AG20443 (cell line): ENCODE measurements at regions not wholly inside any gene's neighbourhood (a gene's known extent, or its start where the extent isn't known, plus 50 kb on each side); places are given as distances from the start of the nearest gene placed in this dataset.

Experiments used
- DNase-seq: peaks from one replicate; pipeline ENCODE4 v3.0.0; 2012; ENCODE audit warnings: low spot score, mixed read lengths

DNA sequence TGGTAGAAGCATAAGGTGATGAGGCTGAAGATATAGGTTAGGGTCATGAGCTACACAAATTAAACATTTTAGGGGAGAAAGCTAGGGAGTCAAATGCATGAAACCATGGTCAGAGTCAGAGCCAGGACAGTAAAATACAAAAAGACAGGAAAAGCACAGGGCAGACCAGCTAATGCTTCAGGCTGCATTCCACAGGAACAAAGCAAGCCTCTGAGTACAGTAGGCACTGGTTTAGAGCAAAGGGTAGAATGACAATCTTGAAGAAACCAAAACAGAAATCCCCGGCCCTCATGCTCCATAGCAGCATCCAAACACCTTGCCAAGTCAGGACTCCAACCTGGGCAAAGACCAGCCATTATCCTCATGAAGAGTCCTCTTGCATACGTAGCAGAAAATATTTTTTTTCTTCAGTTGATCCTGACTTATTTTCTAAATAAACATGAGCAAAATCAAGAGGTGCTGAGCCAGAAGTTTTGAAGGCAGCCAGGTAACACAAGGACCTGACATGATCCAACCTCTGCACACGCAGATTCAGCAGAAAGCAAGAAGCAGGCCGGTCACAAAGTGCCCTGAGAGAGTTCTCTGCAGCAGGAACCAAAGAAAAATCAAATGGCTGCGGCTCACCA is 273.1 kb downstream of the TTLL7 start:
- DNase-seq, result no peak

DNA sequence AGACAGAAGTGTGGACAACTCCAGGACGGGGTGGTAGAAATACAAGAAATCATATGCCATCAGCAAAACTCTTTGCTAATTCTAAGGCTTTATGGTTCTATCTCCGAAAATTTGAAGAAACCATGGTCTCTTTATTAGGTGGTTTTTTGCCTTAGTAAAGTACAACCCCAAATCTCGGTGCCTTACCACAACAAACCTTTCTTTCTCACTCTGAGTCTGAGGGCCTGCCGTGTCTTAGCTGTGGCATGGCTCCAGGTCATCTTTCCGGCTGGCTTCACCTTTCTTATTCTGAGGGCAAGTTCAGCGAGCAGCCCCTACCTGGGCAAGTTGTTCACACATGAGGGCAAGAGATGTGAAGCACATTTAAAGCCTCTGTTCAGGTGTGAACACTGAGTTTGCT is 280.6 kb downstream of the TTLL7 start:
- no peak for DNase-seq

DNA sequence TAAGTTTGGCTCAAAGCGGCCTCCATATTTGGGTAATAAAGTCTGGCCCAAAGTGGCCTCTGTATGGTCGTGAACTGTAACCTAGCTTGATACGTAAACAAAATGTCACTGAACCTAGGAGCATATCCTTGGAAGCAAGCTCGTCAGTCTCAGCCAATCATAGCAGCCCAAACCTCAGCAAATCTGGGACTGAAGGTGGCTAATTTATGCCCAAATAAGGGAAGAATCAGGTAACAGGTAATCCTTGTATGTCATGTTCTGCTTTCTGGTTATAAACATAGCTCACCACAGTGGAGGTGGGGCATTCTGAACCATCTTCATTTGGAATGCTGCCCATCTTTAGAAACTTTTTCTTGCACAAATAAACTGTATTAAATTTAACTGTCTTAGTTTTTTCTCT is 281.1 kb downstream of the TTLL7 start:
- no peak for DNase-seq

DNA sequence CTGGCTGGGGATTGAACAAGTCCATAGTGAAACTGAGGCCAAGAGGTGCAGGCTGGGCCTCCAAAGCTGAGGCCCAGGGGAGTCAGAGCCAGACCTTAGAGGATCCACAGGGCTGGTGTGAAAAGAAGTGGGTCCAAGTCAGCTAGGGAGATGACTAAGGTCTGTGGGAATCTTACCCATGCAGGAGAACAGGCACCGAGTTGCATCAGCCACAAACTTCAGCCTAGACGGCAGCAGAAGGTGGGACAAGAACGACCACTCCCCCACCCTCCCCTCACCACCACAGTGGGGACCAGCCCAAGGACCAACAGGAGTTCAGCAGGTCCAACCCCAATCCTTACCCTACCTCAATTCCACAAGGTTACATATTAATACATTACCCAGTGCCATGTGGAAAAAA is 282.3 kb downstream of the TTLL7 start:
- DNase-seq, result no peak

DNA sequence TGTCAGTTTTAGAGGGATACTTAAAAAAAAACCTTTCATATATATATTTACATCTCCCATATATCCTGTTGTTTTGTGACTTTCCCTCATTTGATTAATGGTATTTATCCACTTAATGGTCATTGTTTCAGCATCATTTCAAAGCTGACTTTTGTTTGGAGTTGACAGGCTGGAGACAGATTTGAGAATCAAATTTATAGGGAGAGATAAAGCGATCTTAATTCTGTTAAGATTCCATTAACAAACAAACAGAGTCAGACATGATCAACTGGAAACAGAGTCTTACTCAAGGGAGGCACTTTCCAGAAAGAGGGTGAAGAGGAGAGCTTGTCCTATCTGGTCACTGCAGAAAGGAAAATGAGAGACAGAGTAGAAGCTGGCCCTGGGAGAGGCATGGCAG is 283.4 kb downstream of the TTLL7 start:
- DNase-seq, result no peak

DNA sequence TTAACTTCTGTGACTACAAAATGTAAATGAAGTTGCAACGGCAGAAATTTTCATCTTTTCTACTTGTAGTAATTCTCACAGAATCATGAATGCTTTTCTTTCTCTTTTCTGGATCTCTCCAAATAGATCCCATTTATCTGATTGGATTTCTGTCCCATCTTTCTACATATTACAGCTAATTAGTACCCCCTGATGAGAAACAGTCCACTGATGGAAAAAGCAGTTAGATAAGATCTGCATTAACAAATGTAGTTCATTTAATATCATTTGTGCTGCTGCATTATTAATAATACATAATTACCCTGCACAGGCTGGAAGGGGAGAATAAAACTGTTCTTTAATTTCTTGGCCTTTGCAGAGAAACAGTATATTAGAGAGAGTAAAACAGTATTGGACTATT is 289.3 kb downstream of the TTLL7 start:
- DNase-seq, result no peak

DNA sequence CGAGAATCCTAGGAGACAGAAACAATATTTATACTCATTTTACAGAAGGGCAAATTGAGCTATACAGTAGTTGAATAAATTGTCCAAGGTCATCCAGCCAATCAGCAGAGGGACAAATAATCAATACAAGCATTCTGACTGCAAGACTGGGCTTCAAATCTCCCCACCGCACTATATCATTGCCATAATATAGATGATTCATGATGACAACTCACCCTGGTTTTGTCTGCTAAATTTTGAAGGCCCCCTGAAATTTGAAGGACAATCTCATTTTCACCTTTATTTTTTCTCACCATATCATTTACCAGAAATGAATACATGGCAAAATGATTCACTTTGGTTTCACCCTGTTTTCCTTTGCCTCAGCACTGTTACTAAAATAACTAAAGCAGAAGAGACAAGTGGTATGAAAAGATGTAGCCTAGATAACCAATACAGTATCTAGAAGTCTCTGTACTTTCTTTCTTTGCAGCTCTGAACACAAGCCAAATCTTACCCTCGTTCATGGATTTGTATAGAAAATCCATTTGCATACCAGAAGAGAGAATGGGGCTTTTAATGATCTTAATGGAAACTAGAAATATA is 292.5 kb downstream of the TTLL7 start:
- DNase-seq, result no peak

DNA sequence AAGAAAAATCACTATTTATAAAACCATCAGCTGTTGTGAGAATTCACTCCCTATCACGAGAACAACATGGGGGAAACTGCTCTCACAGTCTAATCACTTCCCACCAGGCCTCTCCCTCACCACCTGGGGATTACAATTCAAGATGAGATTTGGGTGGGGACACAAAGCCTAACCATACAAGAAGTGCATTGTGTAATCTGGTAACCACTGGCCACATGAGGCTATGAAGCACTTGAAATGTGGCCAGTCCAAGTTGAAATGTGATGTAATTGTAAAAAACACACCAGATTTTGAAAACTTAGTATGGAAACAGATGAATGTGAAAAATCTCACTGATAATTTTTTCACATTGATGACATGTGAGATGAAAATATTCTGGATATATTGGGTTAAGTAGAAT is 293.8 kb downstream of the TTLL7 start:
- peak; percentile 24 for DNase-seq

DNA sequence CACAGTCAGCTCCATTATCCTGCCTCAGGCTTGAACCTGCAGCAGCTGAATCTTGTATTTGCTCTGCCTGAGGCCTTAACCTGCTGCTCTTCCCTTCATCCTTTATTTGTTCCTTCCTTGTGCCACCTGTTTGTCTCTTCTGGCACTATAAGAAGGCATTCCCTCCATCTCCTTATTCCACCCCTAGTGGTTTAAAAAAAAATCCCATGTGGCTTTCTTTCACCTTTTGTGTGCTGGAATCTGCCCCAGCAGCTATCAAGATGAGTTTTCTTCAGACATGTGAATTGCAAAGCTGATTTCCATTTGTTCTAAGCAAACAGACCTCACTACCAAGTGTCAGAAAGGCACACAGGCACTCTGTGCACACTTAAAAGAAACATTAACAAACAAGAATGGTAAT is 294.6 kb downstream of the TTLL7 start:
- DNase-seq, result no peak

DNA sequence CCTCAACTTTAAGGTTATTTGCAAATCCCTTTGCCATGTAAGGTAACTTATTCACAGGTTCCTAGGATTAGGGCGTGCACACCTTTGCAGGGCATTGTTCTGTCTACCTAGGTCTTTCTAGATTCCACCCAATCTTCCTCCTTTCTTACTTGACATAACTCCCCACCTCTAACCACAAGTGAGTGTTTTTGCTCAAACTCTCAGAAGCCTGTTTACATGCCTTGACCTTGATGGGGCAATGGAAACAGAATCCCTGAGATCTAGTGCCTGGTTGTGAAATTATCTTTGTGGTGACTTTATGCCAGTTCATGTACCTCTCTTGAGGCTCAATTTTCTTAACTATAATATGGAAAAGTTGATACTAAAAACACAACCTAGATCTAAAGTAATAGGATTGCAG is 296.6 kb downstream of the TTLL7 start:
- DNase-seq, result no peak

DNA sequence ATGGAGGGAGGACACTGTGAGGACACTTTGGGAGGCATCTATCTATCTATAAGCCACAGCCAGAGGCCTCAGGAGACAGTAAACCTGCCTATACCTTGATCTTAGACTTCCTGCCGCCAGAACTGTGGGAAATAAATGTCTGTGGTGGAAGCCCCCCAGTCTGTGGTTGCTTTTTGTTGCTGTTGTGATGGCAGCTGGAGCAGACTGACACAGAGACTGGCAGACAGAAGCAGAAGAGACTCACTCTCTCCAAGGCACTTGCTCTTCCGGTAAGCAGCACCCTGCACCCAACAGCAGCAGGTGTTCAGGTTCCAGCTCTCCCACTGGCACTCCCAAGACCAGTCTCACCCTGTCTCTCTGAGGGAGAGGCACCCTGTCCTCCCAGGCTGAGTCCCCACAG is 297.6 kb downstream of the TTLL7 start:
- no peak for DNase-seq

DNA sequence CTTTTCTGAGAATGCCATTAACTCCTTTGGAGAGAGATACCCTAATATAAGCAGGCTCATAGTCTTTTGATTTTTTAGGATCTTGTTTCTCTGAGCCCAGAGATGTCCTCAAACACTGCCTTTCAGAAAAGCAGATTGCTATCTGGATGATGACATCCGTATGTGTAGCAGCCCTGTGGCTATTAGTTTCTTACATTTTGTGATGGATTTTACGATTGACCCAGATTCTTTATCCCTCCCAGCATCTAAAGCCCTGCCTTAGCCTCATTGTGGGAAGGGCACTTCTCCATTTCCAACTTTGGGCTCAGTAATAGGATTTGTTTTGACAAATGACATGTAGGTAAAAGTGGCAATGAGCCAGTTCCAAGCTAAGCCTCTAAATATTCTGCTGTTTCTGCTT is 300.3 kb downstream of the TTLL7 start:
- no peak for DNase-seq

DNA sequence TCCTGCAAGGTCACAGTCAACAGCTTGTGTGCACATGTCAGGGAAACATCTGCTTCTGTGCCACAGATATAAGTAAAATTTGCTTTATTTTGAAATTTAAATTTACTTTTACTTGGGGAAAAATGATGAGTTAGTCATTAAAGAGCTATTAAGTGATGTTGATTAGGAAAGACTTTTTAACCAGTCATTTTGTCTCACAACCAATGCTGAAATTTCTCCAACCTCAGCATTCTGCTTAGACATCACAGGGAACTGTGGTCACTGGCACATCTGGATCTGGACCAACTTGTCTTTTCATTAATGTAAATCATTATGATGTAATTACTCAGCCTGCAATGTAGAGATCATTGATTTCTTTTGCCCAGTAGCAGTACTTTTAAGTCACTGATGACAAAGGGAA is 301.0 kb downstream of the TTLL7 start:
- DNase-seq, result no peak

DNA sequence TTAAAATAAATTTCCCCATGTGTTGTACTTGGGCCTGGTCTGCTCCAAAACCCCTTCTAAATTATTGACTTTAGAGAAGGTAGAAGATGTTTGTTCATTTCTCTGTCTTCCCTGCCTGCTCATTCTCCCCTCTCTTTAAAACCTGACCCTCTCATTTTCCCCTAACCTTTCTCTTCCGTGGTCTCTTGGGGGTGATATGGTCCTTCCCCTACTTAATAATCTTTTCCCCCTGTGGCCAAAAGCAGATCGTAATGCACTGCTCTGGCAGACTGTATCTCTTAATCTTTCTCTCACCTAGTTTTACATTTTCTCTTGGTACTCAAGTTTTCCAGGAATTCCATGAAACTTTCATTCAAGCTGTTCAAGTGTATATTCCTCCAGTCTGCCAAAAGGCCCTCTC is 301.7 kb downstream of the TTLL7 start:
- no peak for DNase-seq

DNA sequence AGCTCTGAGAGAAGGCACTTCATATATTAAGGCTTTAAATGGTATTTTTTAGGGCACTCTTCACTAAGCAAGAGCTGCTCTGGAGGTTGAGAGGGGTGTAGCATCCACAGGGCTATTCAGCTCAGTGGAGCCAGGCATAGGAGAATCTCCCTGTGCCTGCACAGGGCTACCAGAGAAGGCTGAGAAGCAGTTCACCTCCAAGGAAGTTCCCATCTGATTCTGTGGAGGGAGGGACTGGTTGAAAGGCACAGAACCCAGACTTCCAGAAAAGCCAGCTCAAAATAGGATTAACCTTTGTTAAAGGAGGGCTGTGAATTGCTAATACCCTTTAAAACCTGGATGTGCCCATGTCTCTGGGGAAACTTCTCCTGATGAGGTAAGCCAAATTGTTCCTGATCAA is 304.5 kb downstream of the TTLL7 start:
- DNase-seq, result no peak

DNA sequence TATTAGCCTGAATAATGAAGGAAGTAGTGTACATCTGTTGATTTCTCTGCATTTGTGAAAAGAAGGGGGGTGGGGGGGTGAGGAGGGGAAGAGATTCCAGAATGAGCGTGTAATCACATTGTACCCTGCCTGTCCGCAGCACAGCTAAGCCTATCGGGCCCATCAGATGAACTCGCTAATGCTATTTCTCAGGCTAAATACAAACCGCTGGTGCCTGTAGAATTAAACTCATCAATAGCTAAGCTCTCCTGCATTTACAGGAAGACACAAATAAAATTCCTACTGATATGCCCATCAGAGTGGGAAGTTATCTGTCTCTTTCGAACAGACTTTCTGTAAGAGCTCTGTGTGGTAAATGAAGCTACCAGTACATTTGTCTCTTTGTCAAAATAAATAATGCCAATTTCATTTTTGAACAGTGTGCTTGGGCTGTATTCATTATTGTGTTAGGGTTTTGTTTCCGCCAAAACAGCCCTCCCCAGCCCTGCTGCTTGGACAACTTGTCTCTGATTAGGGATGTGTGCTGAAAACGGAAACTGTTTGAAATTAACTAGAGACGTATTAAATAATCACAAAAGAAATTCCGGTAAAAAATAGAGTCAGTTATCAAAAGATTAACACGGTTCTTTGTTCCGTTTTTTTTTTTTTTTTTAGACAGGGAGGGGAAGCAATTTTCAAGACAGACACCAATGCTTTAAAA is 305.4 kb downstream of the TTLL7 start:
- peak; percentile 34 for DNase-seq

DNA sequence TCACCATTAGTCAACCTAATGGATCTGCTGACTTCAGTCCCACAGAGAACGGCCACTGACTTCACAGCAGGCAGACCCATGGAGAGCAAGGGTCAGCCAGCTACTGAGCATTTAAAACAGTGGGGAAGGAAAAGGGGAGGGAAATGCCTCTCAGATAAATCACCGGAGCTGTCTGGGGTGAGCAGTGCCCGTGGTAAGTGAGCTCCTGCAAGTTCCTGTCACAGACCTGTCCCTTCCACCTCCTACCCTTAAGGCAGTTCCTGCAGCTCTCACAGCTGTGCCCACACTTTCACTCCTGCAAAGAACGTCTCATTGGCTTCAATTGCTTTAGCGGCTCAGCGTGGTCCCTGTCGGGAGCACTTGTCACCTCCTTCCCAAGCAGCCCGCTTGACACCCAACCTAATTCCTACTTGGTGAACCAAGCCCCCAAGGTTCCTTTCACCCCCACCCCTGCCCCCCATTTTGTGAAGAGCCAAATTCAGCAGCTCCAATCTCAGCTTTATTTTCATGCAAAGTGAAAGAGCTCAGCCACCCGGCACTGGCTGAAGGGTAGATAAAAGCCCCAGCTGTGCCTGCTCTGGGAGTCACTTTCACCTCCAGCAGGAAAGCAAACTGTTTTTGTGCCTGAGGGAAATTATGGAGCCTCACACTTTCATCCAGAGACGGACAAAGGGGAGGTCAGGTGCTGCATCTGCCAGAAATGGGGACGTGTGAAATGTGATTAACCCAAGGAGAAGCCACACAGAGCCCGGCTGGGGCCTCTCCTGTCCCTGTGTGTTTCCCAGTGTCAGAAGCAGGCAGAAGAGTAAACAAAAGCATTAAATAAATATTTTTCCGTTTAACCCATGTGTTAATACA is 306.2 kb downstream of the TTLL7 start:
- DNase-seq, result peak; percentile 24

DNA sequence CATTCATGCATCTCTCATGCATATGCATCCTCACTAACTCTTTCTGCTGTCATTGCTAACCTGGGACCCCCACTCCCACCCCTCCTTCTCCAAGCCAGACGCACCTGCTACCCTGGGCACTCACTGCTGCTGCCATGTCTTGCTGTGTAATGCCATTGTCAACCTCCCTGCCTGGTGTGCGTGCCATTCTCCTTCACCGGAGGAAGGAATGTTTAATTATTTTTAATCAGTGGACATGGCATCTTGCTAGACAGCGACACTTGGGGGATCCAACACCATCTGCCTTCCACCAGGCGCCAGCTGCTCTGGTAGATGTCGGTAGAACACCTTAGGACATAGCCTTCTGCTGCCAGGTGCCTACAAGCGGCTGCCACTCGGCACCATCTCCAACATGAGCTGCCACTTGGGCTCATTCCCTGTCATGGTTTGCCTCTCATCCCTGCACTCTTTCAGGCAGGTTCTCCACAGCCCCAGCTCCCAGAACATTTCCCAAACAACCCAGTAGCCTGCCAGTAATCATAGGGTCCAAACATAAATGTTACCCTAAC is 306.9 kb downstream of the TTLL7 start:
- DNase-seq, result no peak

DNA sequence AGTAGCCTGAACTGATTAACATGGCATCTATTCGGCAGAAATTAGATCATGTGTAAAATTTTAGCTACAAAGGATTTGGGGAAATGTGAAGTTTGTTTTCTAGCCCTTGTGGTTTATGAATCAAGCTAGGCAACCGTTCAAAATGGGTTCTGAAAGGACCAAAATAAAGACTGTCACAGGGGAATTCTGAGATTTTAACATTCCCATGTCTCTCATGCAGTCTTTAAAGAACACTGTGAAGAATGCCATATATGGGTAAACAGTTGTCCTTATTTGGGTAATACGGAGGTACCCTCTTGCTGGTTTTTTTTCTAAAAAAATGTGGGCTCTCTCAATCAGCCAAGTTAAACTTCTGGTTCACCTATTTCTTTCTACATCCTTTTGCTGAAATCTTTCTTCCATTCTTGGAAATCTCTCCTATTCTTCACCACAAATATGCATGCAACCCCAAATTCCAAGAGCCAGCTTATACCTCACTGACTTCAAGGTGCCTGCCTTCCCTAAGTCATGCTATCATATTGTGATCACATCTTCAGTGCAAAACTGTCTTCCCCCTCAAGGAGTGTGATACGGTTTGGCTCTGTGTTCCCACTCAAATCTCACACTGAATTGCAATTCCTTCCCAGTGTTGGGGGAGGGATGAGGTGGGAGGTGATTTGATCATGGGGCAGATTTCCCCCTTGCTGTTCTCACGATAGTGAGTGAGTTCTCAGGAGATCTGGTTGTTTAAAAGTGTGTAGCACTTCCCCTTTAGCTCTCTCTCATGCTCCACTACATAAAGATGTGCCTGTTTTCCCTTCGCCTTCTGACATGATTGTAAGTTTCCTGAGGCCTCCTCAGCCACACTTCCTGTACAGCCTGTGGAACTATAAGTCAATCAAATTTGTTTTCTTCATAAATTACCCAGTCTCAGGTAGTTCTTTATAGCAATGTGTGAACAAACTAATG is 308.7 kb downstream of the TTLL7 start:
- peak; percentile 14 for DNase-seq

DNA sequence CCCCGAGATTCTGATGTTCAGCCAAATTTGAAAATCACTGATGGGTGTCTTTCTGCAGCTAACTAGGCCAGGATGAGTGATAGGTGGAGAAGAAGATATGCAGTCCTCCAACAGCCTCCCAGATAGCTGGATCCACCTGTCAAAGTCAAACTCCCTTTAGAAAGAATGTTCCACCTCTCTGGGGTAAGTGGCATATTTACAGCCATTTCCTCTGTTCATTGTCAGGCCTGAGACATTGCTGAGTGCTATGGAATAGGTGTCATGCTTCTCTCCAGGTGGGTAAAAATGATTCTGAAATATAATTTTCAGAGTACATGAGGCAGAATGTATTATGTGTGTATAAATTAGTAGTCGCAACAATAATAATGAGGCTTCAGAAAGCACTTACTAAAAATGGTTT is 316.8 kb downstream of the TTLL7 start:
- no peak for DNase-seq

DNA sequence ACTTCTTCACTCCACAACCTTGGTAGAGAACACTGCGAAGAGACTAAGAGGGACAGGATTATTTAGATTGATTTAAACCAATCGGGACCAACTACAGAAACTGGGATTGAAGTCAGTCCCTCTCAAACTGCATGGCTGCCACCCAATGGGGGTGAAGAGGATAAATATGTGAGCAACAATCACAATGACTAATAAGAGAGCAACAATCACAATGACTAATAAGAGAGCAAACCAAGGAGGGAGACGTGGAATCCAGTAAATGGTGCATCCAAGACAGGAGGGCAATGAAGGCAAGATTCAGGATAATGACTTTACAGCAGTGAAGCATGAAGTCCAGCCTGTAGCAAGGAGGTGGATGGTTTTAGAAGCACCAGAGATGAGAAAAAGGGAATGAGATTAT is 322.8 kb downstream of the TTLL7 start:
- DNase-seq, result peak; percentile 15
